Mesendoderm (in vitro differentiated cells): ENCODE measurements at regions not wholly inside any gene's neighbourhood (a gene's known extent, or its start where the extent isn't known, plus 50 kb on each side); places are given as distances from the start of the nearest gene placed in this dataset.

ENCODE experiments used
- DNase-seq: peaks from one replicate; pipeline ENCODE4 v3.0.0; 2013
- H2AK5ac ChIP-seq: 2 replicates; pipeline ENCODE4 v1.6.1; 2013; ENCODE audit warnings: low read length, inconsistent platforms
- H2BK120ac ChIP-seq: 2 replicates; pipeline ENCODE4 v1.6.1; 2013; ENCODE audit warnings: low read depth, mild to moderate bottlenecking, low read length, moderate library complexity, mixed read lengths
- H2BK15ac ChIP-seq: replicated peaks from 2 replicates; pipeline ENCODE4 v1.6.1; 2013; ENCODE audit warnings: low read depth, mild to moderate bottlenecking, moderate library complexity
- H2BK5ac ChIP-seq: 2 replicates; pipeline ENCODE4 v1.6.1; 2013; ENCODE audit warnings: low read length, inconsistent platforms
- H3K18ac ChIP-seq: 2 replicates; pipeline ENCODE4 v1.6.1; 2013; ENCODE audit warnings: mild to moderate bottlenecking, low read length, mixed read lengths
- H3K23ac ChIP-seq: one replicate; pipeline ENCODE4 v1.6.1; 2013; ENCODE audit warnings: low read length
- H3K27ac ChIP-seq: 2 replicates; pipeline ENCODE4 v1.5.1; 2013; ENCODE audit warnings: low read depth, mild to moderate bottlenecking, inconsistent platforms, low read length, moderate library complexity
- H3K27me3 ChIP-seq: 2 replicates; pipeline ENCODE4 v1.6.1; 2013; ENCODE audit warnings: low read length, control low read depth, mild to moderate bottlenecking, inconsistent platforms; ENCODE audit not compliant: insufficient read depth, poor library complexity
- H3K36me3 ChIP-seq: 2 replicates; pipeline ENCODE4 v1.6.1; 2013; ENCODE audit warnings: low read length, inconsistent platforms; ENCODE audit not compliant: control insufficient read depth, insufficient read depth
- H3K4ac ChIP-seq: one replicate; pipeline ENCODE4 v1.6.1; 2013; ENCODE audit warnings: low read depth, mild to moderate bottlenecking, low read length, moderate library complexity
- H3K4me1 ChIP-seq: 2 replicates; pipeline ENCODE4 v1.6.1; 2013; ENCODE audit warnings: low read depth, low read length, inconsistent platforms; ENCODE audit not compliant: control insufficient read depth
- H3K4me2 ChIP-seq: 2 replicates; pipeline ENCODE4 v1.6.1; 2013; ENCODE audit warnings: low read length
- H3K4me3 ChIP-seq: 2 replicates; pipeline ENCODE4 v1.5.1; 2013; ENCODE audit warnings: mild to moderate bottlenecking, low read length
- H3K56ac ChIP-seq: one replicate; pipeline ENCODE4 v1.6.1; 2013; ENCODE audit warnings: low read length
- H3K79me1 ChIP-seq: 2 replicates; pipeline ENCODE4 v1.6.1; 2013; ENCODE audit warnings: low read length, inconsistent platforms
- H3K79me2 ChIP-seq: 2 replicates; pipeline ENCODE4 v1.6.1; 2013; ENCODE audit warnings: mild to moderate bottlenecking, low read length; ENCODE audit not compliant: control insufficient read depth, insufficient read depth
- H3K9ac ChIP-seq: 2 replicates; pipeline ENCODE4 v1.6.1; 2013; ENCODE audit warnings: low read length, inconsistent platforms
- H4K5ac ChIP-seq: one replicate; pipeline ENCODE4 v1.6.1; 2013; ENCODE audit warnings: low read length
- H4K8ac ChIP-seq: one replicate; pipeline ENCODE4 v1.6.1; 2013; ENCODE audit warnings: low read depth, mild to moderate bottlenecking, control low read depth, low read length, moderate library complexity
- WGBS: extraction: QIAGEN DNeasy Blood & Tissue Kit; methylation state at CpG from one replicate; pipeline ENCODE4 v1.1.7; 2013; ENCODE audit warnings: low lambda C conversion rate, missing lambda C conversion rate; ENCODE audit not compliant: insufficient coverage; ENCODE audit errors: extremely low coverage; 5-methylcytosine and 5-hydroxymethylcytosine counted together

GRCh38 chr13:40458720-40458990 lies 207.8 kb downstream of the FOXO1 start:
- H3K23ac ChIP-seq = no peak overlapping the region
- no peak overlapping the region for H3K9ac ChIP-seq
- H3K18ac ChIP-seq = no peak overlapping the region
- H3K27me3 ChIP-seq = no peaks in the 10 kb centered on the region
- no peak overlapping the region for H2AK5ac ChIP-seq
- H3K36me3 ChIP-seq = no peaks in the 10 kb centered on the region
- H3K4me3 ChIP-seq = no peak overlapping the region
- WGBS = no CpG with 5 or more reads among the region's 7 CpGs
- H4K8ac ChIP-seq = no peak overlapping the region
- H2BK5ac ChIP-seq = no peak overlapping the region
- no peak overlapping the region for H4K5ac ChIP-seq
- no peak overlapping the region for H3K56ac ChIP-seq
- H2BK15ac ChIP-seq = no peak overlapping the region
- DNase-seq = no peak
- H3K4me2 ChIP-seq = no peak overlapping the region
- H3K79me2 ChIP-seq = no peaks in the 10 kb centered on the region
- no peaks in the 10 kb centered on the region for H3K79me1 ChIP-seq
- H2BK120ac ChIP-seq = no peak overlapping the region
- H3K4me1 ChIP-seq = no peaks in the 10 kb centered on the region
- no peak overlapping the region for H3K4ac ChIP-seq
- no peak overlapping the region for H3K27ac ChIP-seq

- Histone ChIP-seq H3K56ac (no peak overlapping the region), H3K4ac (no peak overlapping the region), H2AK5ac (no peak overlapping the region), H3K4me2 (no peak overlapping the region), H3K4me3 (no peak overlapping the region), H4K5ac (no peak overlapping the region), H3K18ac (no peak overlapping the region), H3K36me3 (no peaks in the 10 kb centered on the region), H4K8ac (no peak overlapping the region), H2BK120ac (no peak overlapping the region), H3K4me1 (no peaks in the 10 kb centered on the region), H3K79me1 (no peaks in the 10 kb centered on the region), H3K27me3 (no peaks in the 10 kb centered on the region), H3K9ac (no peak overlapping the region), H2BK5ac (no peak overlapping the region), H3K79me2 (no peaks in the 10 kb centered on the region), H2BK15ac (no peak overlapping the region), H3K23ac (no peak overlapping the region), H3K27ac (no peak overlapping the region)
- DNase-seq = no peak
- WGBS = no CpG with 5 or more reads among the region's 3 CpGs
Measured at GRCh38 chr13:40460116-40460515, 206.3 kb downstream of the FOXO1 start.

GRCh38 chr13:40464337-40465014 lies 202.0 kb downstream of the FOXO1 start:
- no peak overlapping the region for H2BK5ac ChIP-seq

GRCh38 chr13:40465015-40465390 lies 201.4 kb downstream of the FOXO1 start:
- Histone ChIP-seq H3K27me3 (no peaks in the 10 kb centered on the region), H3K4ac (no peak overlapping the region), H2AK5ac (no peak overlapping the region), H3K79me2 (no peaks in the 10 kb centered on the region), H3K4me3 (no peak overlapping the region), H3K4me2 (no peak overlapping the region), H3K23ac (no peak overlapping the region), H3K56ac (no peak overlapping the region), H3K79me1 (no peaks in the 10 kb centered on the region), H3K9ac (no peak overlapping the region), H2BK120ac (no peak overlapping the region), H4K5ac (no peak overlapping the region), H3K36me3 (no peaks in the 10 kb centered on the region), H2BK5ac (no peak overlapping the region), H3K27ac (no peak overlapping the region), H3K4me1 (peaks cover 3% of the 10 kb centered on the region), H3K18ac (no peak overlapping the region), H2BK15ac (no peak overlapping the region), H4K8ac (no peak overlapping the region)
- no peak for DNase-seq
- no CpG with 5 or more reads among the region's 3 CpGs for WGBS

More at GRCh38 chr13:40464337-40465014, 202.0 kb downstream of the FOXO1 start:
- no peak overlapping the region for H3K18ac ChIP-seq
- no CpG with 5 or more reads among the region's 12 CpGs for WGBS
- H4K8ac ChIP-seq = no peak overlapping the region
- H3K27me3 ChIP-seq = no peaks in the 10 kb centered on the region
- no peaks in the 10 kb centered on the region for H3K4me1 ChIP-seq
- DNase-seq = no peak
- H2BK15ac ChIP-seq = no peak overlapping the region
- no peak overlapping the region for H3K27ac ChIP-seq
- H2BK120ac ChIP-seq = no peak overlapping the region
- H2AK5ac ChIP-seq = no peak overlapping the region
- no peaks in the 10 kb centered on the region for H3K79me1 ChIP-seq
- H3K79me2 ChIP-seq = no peaks in the 10 kb centered on the region
- no peak overlapping the region for H3K56ac ChIP-seq
- H3K36me3 ChIP-seq = no peaks in the 10 kb centered on the region
- H3K4me2 ChIP-seq = no peak overlapping the region
- H3K4me3 ChIP-seq = no peak overlapping the region
- no peak overlapping the region for H3K4ac ChIP-seq
- no peak overlapping the region for H3K23ac ChIP-seq
- H3K9ac ChIP-seq = no peak overlapping the region
- H4K5ac ChIP-seq = no peak overlapping the region

GRCh38 chr13:40466272-40466671 lies 200.2 kb downstream of the FOXO1 start:
- Histone ChIP-seq H3K23ac (no peak overlapping the region), H3K4me2 (no peak overlapping the region), H3K79me2 (no peaks in the 10 kb centered on the region), H3K9ac (no peak overlapping the region), H3K4me3 (no peak overlapping the region), H3K18ac (no peak overlapping the region), H3K56ac (no peak overlapping the region), H3K27me3 (no peaks in the 10 kb centered on the region), H4K5ac (no peak overlapping the region), H2AK5ac (no peak overlapping the region), H3K4me1 (peaks cover 5% of the 10 kb centered on the region), H4K8ac (no peak overlapping the region), H2BK120ac (no peak overlapping the region), H3K4ac (no peak overlapping the region), H2BK5ac (no peak overlapping the region), H3K79me1 (no peaks in the 10 kb centered on the region), H3K36me3 (no peaks in the 10 kb centered on the region), H3K27ac (no peak overlapping the region), H2BK15ac (no peak overlapping the region)
- whole genome bisulfite sequencing = no CpG with 5 or more reads among the region's 6 CpGs
- DNase-seq = no peak

GRCh38 chr13:40468227-40468838 lies 198.1 kb downstream of the FOXO1 start:
- DNase-seq = no peak
- Histone ChIP-seq H2AK5ac (no peak overlapping the region), H2BK5ac (no peak overlapping the region), H2BK120ac (no peak overlapping the region), H3K27ac (no peak overlapping the region), H4K5ac (no peak overlapping the region), H3K4me2 (no peak overlapping the region), H3K4me3 (no peak overlapping the region), H3K18ac (no peak overlapping the region), H3K56ac (no peak overlapping the region), H3K4ac (no peak overlapping the region), H3K36me3 (no peaks in the 10 kb centered on the region), H3K23ac (no peak overlapping the region), H3K9ac (no peak overlapping the region), H4K8ac (no peak overlapping the region), H2BK15ac (no peak overlapping the region), H3K27me3 (no peaks in the 10 kb centered on the region), H3K79me1 (no peaks in the 10 kb centered on the region), H3K4me1 (peaks cover 5% of the 10 kb centered on the region), H3K79me2 (no peaks in the 10 kb centered on the region)
- no CpG with 5 or more reads among the region's 2 CpGs for WGBS
